ENCODE measurements at regions not wholly inside any gene's neighbourhood (a gene's known extent, or its start where the extent isn't known, plus 50 kb on each side); places are given as distances from the start of the nearest gene placed in this dataset.

- ATAC-seq (ENCODE audit: poor library complexity), result no peak
- no peak overlapping the region for H3K27ac Mint-ChIP-seq
- CTCF ChIA-PET, result interaction anchor here (1.0 kb wide), 1 partner anchor 9 kb away, joined by 3 read pairs; no protein-coding TSS in a partner anchor
- Histone ChIP-seq H3K4me3 (ENCODE audit: low read length) (no peak overlapping the region), H3K36me3 (ENCODE audit: insufficient read depth, low read length) (no peaks in the 10 kb centered on the region), H3K4me1 (ENCODE audit: insufficient read depth, low read length) (no peaks in the 10 kb centered on the region), H3K27me3 (ENCODE audit: control insufficient read depth in 1 of 2, insufficient read depth in 2 of 2, low read length in 2 of 2) (no peaks in the 10 kb centered on the region), H3K9me3 (ENCODE audit: control insufficient read depth in 1 of 2, insufficient read depth in 1 of 2, low read length in 2 of 2) (no peaks in the 10 kb centered on the region), H3K27ac (ENCODE audit: low read depth in 1 of 2, low read length in 2 of 2) (no peak overlapping the region)
- H3K4me1 Mint-ChIP-seq (ENCODE audit: low read depth), result peaks cover 15% of the 10 kb centered on the region
- no peaks in the 10 kb centered on the region for H3K36me3 Mint-ChIP-seq (ENCODE audit: low read depth)
- intact Hi-C loops (cut with DNase I, micrococcal nuclease), result no loop called here
- H3K9me3 Mint-ChIP-seq, result peaks cover 2% of the 10 kb centered on the region
- DNase-seq, result no peak
- H3K4me3 Mint-ChIP-seq, result no peak overlapping the region
- no peak for TF ChIP-seq CTCF (IDR thresholded peaks at IDR 0.05)
- POLR2A ChIA-PET, result no interaction called here
- H3K27me3 Mint-ChIP-seq, result no peaks in the 10 kb centered on the region
These were observed 292.9 kb upstream of the GRIP1 start for GRCh38 chr12:66971816-66972215.

- Mint-ChIP-seq H3K9me3 (no peaks in the 10 kb centered on the region), H3K36me3 (ENCODE audit: low read depth) (no peaks in the 10 kb centered on the region), H3K27me3 (no peaks in the 10 kb centered on the region), H3K4me3 (no peak overlapping the region), H3K27ac (no peak overlapping the region), H3K4me1 (ENCODE audit: low read depth) (no peaks in the 10 kb centered on the region)
- Histone ChIP-seq H3K4me1 (ENCODE audit: insufficient read depth, low read length) (no peaks in the 10 kb centered on the region), H3K27me3 (ENCODE audit: control insufficient read depth in 1 of 2, insufficient read depth in 2 of 2, low read length in 2 of 2) (no peaks in the 10 kb centered on the region), H3K27ac (ENCODE audit: low read depth in 1 of 2, low read length in 2 of 2) (no peak overlapping the region), H3K36me3 (ENCODE audit: insufficient read depth, low read length) (no peaks in the 10 kb centered on the region), H3K9me3 (ENCODE audit: control insufficient read depth in 1 of 2, insufficient read depth in 1 of 2, low read length in 2 of 2) (no peaks in the 10 kb centered on the region), H3K4me3 (ENCODE audit: low read length) (no peak overlapping the region)
- no peak for TF ChIP-seq CTCF (IDR thresholded peaks at IDR 0.05)
- no peak for DNase-seq
- ATAC-seq (ENCODE audit: poor library complexity), result no peak
- ChIA-PET CTCF (no interaction called here), POLR2A (interaction anchor here (0.7 kb wide), 1 partner anchor 57 kb away, joined by 3 read pairs; no protein-coding TSS in a partner anchor)
- intact Hi-C loops (cut with DNase I, micrococcal nuclease), result no loop called here
These were observed 292.6 kb upstream of the CAND1 start for GRCh38 chr12:66976526-66976925.

DNA sequence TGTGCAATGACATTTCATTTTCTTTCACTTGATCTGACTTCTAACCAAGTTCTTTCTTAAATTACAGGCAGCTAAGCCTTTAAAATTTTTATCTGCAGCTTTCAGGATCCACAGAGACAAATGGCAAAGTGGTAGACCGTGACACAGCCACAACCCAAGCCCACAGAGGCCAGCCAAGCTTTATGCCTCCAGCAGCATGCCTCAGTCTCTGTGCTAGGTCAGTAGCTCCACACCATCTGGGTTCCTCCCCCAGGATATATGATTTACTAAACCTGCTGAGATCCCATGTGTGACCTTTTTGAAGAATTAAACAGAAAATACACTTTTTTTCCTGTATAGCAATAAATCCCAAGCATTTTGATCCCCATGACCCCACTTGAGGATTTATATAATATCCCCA lies 290.4 kb upstream of the CAND1 start:
- H3K4me1 ChIP-seq (ENCODE audit: insufficient read depth, low read length), result no peaks in the 10 kb centered on the region
- H3K4me3 ChIP-seq (ENCODE audit: low read length), result no peak overlapping the region
- no peak overlapping the region for H3K27ac ChIP-seq (ENCODE audit: low read depth in 1 of 2, low read length in 2 of 2)
- Mint-ChIP-seq H3K4me3 (no peak overlapping the region), H3K9me3 (no peaks in the 10 kb centered on the region), H3K36me3 (ENCODE audit: low read depth) (no peaks in the 10 kb centered on the region), H3K27ac (no peak overlapping the region), H3K4me1 (ENCODE audit: low read depth) (no peaks in the 10 kb centered on the region), H3K27me3 (no peaks in the 10 kb centered on the region)
- ChIA-PET CTCF (no interaction called here), POLR2A (no interaction called here)
- intact Hi-C loops (cut with DNase I, micrococcal nuclease), result no loop called here
- no peaks in the 10 kb centered on the region for H3K9me3 ChIP-seq (ENCODE audit: control insufficient read depth in 1 of 2, insufficient read depth in 1 of 2, low read length in 2 of 2)
- DNase-seq (no peak), ATAC-seq (ENCODE audit: poor library complexity) (no peak)
- no peaks in the 10 kb centered on the region for H3K27me3 ChIP-seq (ENCODE audit: control insufficient read depth in 1 of 2, insufficient read depth in 2 of 2, low read length in 2 of 2)
- no peaks in the 10 kb centered on the region for H3K36me3 ChIP-seq (ENCODE audit: insufficient read depth, low read length)
- TF ChIP-seq CTCF (IDR thresholded peaks at IDR 0.05), result no peak
